C4-2B (cell line): ENCODE measurements at regions not wholly inside any gene's neighbourhood (a gene's known extent, or its start where the extent isn't known, plus 50 kb on each side); places are given as distances from the start of the nearest gene placed in this dataset.

Source experiments
- ZFX ChIP-seq: fragments of 450-650 bp; IDR thresholded peaks from 2 replicates; pipeline ENCODE4 v1.6.1; 2017
- TF ChIP-seq, protein P1 (sequence below): fragments of 450-650 bp; conservative IDR thresholded peaks from 2 replicates; pipeline ENCODE4 v1.5.1; 2017; ENCODE audit warnings: mild to moderate bottlenecking

DNA sequence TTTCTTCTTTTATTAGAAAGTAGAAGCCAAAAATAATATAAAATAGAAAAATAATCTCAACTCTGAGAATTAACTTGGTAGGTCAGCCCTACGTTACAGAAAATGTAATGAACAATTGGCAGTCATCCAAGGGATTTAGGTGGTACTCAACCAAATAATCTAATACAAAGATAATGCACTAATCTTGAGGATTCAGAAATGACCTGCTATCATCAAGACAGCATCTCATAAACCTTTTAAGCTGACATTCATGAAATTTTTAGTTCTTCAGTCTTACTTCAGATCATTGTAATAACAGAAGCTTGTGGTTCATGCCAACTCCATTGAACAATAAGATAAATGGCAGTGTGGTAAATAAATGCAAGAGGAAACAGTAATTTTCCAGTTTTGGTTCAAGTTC, 1058.0 kb downstream of the MAT2B start:
- TF ChIP-seq, protein P1, sequence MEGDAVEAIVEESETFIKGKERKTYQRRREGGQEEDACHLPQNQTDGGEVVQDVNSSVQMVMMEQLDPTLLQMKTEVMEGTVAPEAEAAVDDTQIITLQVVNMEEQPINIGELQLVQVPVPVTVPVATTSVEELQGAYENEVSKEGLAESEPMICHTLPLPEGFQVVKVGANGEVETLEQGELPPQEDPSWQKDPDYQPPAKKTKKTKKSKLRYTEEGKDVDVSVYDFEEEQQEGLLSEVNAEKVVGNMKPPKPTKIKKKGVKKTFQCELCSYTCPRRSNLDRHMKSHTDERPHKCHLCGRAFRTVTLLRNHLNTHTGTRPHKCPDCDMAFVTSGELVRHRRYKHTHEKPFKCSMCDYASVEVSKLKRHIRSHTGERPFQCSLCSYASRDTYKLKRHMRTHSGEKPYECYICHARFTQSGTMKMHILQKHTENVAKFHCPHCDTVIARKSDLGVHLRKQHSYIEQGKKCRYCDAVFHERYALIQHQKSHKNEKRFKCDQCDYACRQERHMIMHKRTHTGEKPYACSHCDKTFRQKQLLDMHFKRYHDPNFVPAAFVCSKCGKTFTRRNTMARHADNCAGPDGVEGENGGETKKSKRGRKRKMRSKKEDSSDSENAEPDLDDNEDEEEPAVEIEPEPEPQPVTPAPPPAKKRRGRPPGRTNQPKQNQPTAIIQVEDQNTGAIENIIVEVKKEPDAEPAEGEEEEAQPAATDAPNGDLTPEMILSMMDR, result no peak
- TF ChIP-seq ZFX, result no peak
